ENCODE measurements at regions not wholly inside any gene's neighbourhood (a gene's known extent, or its start where the extent isn't known, plus 50 kb on each side); places are given as distances from the start of the nearest gene placed in this dataset.

DNA sequence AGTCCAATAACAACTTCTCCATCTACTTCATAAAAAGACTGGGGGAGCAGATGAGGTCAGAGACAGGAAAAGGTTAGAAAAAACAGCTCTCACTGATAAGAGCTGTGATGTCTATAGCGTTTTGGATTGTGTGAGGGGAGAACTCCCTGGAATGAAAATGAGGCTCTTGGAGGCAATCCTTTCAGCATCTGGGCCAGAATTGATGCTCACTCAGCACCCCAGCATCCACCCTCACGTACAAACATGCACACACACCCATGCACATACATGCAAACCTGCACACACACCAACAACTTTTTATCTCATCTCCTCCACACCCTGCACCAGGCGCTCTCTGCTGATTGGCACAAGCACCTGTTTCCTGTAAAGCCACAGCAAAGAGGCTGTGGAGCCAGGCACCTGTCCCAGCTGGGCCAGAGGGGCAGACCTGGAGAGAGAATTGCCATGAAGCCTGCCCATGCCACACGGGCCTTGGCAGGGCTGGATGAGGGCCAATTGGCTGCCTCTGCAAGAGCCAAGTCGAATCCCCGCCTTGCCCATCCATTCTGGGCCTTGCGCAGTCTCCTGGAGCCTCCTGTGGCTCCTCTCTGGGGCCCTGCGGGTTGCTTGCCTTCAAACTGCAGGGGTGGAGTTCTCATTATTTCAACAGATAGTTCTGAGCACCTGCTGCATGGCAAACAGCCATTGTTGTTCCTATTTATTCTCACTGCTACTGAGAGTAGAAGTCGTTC, 53.1 kb downstream of the SYNE3 start:
- TF ChIP-seq, protein P1, sequence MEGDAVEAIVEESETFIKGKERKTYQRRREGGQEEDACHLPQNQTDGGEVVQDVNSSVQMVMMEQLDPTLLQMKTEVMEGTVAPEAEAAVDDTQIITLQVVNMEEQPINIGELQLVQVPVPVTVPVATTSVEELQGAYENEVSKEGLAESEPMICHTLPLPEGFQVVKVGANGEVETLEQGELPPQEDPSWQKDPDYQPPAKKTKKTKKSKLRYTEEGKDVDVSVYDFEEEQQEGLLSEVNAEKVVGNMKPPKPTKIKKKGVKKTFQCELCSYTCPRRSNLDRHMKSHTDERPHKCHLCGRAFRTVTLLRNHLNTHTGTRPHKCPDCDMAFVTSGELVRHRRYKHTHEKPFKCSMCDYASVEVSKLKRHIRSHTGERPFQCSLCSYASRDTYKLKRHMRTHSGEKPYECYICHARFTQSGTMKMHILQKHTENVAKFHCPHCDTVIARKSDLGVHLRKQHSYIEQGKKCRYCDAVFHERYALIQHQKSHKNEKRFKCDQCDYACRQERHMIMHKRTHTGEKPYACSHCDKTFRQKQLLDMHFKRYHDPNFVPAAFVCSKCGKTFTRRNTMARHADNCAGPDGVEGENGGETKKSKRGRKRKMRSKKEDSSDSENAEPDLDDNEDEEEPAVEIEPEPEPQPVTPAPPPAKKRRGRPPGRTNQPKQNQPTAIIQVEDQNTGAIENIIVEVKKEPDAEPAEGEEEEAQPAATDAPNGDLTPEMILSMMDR (IDR thresholded peaks at IDR 0.05; ENCODE audit: borderline replicate concordance, extremely low read depth, low read length, poor library complexity, severe bottlenecking), result no peak
- TF ChIP-seq EZH2 (IDR thresholded peaks at IDR 0.05; ENCODE audit: borderline replicate concordance, low read depth, low read length, severe bottlenecking), result no peak

Data from DND-41 (cell line).